ENCODE measurements at regions not wholly inside any gene's neighbourhood (a gene's known extent, or its start where the extent isn't known, plus 50 kb on each side); places are given as distances from the start of the nearest gene placed in this dataset.
"Not testable (repeated sequence)": the region's sequence is repeated elsewhere in the genome, so short reads cannot be mapped to it uniquely, and the experiment has no call there.

DNA sequence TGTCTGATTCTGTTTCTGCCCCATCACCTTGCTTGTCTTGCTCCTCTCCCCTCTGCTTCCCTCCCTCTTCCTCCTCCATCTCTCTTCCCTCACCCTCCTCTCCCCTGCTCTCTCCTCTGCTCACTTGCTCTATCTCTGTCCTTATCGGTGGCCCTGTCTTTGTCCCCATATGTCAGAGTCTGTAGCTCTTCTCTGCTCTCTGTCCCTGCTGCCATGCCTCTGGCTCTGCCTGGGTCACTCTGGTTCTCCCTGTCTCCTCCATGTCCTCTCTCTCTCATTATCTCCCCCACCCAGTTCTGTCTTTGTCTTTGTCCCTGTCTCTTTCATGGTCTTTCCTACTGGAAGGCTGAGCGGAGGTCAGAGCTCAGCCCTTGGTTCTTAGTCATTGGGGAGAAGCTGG, 169.1 kb upstream of the NLRP1 start:
- DNase-seq, result no peak

GRCh38 chr17:5757314-5757907, 173.1 kb upstream of the NLRP1 start:
- DNase-seq, result no peak

- no peak for DNase-seq
These were observed 174.3 kb upstream of the NLRP1 start for GRCh38 chr17:5758651-5759050.

GRCh38 chr17:5759501-5759925, 175.2 kb upstream of the NLRP1 start:
- DNase-seq, result no peak

- DNase-seq, result no peak
These were observed 177.9 kb upstream of the NLRP1 start for GRCh38 chr17:5762191-5762590.

DNA sequence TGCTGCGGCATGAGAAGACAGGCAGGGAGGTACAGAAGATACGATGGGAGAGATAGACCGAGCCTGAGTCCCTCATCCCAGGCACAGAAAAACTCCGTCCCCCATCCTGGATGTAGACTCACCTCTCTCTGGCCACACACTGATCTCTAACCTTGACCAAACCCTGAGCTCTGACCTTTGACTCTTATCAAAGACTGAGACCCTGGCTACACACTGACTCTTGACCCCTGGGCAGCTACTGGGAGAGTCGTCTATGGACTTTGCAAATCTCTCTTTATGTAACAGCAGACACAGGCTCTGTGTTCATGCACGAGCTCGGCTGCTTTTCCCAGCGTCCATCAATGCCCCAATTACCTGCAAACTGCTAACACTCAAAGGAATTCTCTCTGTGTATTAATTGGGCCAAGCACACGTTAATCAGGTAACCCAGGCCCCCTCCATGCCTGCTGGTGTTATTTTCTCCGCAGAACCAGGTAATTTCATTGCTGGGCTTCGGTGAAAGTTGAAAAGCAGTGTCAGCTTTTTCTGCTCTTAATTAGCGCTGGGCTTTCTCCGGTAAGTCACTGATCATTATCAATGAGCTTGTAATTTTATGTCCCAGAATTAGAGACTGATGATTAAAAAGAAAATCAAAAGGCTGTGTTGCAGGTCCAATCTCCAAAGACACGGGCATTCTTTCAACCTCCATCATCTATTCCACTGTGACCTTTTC, 179.4 kb upstream of the NLRP1 start:
- DNase-seq, result no peak

- no peak for DNase-seq
These were observed 185.5 kb upstream of the NLRP1 start for GRCh38 chr17:5769593-5770354.

DNA sequence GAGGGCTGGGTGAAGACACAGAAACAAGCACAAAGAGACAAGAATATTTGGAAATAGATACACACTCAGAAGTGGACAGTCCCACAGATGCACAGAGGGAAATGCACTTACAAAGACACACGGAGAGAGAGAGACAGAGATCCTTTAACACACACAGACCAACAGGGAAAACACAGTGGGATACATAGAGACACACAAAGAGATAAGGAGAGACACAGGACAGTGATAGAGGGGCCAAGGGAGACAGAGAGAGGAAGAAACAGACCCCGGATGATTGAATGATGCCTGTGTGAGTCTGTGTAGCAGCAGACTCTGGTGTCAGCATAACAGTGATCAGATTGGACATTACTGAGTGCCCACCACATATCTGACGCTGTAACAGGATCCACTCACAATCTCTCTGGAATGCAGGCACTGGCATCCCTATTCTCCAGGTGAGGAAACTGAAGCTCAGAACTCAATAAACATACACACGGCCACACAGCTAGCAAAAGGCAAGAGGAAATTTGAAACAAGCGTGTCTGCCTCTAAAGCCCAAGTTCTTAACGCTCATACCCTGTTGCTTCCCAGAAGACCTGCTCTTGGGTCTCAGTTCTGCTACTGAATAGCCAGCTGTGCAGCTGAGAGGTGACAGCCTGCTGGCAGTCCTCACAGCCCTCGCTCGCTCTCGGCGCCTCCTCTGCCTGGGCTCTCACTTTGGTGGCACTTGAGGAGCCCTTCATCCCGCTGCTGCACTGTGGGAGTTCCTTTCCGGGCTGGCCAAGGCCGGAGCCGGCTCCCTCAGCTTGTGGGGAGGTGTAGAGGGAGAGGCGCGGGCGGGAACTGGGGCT, 186.3 kb upstream of the NLRP1 start:
- no peak for DNase-seq

DNA sequence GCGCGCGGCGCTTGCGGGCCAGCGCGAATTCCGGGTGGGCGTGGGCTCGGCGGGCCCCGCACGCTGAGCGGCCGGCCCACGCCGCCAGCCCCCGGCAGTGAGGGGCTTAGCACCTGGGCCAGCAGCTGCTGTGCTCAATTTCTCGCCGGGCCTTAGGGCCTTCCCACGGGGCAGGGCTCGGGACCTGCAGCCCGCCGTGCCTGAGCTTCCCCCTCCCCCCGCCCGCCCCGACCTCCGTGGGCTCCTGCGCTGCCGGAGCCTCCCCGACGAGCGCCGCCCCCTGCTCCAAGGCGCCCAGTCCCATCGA, 186.9 kb upstream of the NLRP1 start:
- DNase-seq, result not testable (repeated sequence)

- not testable (repeated sequence) for DNase-seq
These were observed 187.7 kb upstream of the NLRP1 start for GRCh38 chr17:5772017-5772416.

GRCh38 chr17:5772720-5773119, 188.4 kb upstream of the NLRP1 start:
- no peak for DNase-seq

DNA sequence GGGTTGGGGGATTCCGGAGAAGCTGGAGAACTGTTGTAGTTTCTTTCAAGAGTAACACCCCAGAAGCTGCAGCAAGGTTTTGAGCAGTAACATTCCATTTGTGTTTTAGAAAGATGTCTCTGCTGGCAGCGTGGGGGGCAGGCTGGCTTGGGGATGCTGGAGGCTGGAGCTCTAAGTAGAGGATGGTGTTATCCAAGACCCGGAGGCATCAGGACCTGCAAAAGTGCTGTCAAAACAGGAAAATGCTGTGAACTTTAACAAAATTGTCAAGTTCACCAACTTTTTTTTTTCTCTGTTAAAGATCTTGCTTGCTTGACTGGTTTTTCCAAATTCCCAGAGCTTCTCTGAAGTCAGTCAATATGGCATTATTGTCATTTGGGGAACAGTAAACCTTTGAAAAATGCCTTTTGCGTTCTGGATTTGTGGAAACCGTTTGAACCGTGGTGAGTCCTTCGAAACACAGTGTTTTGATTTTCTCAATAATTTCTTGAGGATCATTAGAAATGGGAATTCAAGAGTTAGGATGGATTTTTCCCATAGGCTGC, 189.6 kb upstream of the NLRP1 start:
- no peak for DNase-seq

DNA sequence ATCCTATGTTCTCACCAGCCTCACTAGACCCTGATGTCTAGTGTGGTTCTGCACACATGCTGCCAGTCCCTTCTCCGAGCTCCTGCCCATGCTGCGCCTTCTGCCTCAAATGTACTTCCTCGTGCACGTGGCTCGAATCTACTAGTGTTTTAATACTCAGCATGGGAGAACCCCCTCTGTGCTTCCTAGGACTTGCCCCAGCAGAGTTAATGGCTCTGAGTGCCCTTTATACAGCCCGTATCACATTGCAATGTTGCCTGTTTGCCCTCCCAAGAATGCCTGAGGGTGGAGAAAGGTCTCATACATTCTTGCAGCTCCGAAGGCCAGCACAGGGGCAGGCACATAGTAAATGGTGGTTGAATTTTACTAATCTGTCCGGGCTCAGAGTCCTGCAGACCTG, 190.8 kb upstream of the NLRP1 start:
- DNase-seq, result no peak

GRCh38 chr17:5780476-5780875, 196.2 kb upstream of the NLRP1 start:
- DNase-seq, result no peak

DNA sequence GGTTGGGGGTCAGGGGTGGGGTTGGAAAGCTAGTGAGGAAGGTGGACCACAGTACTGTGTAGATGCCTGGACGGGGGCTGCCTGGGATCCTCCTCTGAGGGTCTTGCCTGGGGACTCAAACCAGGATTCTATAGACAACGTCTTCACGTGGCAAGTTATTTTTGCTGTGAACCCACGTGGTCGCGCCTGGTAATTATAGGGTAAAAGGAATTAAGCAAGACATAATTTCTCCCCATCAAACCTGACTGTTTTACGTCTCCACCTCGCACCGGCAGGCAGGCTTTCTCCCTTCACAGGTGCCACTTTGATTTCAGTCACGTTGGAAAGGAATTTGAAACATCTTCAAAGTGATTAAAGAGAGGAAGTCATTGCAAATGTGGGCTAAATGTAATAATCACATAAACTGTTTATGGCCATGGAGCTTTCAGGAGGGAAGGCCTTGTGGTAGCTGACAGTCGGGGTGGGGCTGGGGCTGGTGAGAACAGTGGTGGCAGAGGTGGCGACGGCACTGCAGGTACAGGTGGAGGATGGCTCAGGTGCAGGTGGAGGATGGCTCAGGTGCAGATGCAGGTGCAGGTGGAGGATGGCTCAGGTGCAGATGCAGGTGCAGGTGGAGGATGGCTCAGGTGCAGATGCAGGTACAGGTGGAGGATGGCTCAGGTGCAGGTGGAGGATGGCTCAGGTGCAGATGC, 197.1 kb upstream of the NLRP1 start:
- no peak for DNase-seq

DNA sequence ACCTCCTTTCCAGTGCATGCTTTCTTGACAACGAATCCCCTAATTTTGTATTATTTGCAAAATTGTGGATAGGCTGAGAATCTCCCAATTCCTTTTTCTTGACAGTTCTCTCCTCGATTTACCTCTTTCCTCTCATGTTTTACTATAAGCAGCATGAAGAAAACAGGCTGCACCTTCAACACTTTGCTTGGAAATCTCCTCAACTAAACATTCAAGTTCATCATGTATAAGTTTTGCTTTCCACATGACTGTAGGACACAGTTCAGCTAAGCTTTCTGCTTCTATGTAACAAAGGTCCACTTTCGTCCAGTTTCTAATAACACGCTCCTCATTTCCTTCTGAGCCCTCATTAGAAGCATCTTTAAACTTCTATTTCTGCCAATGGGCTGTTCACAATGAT, 199.0 kb upstream of the NLRP1 start:
- no peak for DNase-seq

DNA sequence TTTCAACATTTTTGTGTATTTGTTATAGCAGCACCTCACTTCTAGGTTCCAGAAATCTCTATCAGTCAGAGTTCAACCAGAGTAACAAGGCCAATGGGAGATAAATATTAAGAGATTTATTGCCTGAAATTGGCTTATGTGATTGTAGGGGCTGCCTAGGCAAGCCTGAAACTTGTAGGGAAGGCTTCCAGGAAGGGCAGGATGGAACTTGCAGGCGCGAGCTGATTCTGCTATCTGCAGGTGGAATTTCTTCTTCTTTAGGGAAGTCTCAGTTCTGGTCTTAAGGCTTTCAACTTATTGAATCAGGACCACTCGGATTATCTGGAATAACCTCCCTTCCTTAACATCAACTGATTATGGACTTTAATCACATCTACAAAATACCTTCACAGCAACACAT, 199.5 kb upstream of the NLRP1 start:
- DNase-seq, result no peak

- DNase-seq, result no peak
These were observed 200.5 kb upstream of the NLRP1 start for GRCh38 chr17:5784791-5785190.

DNA sequence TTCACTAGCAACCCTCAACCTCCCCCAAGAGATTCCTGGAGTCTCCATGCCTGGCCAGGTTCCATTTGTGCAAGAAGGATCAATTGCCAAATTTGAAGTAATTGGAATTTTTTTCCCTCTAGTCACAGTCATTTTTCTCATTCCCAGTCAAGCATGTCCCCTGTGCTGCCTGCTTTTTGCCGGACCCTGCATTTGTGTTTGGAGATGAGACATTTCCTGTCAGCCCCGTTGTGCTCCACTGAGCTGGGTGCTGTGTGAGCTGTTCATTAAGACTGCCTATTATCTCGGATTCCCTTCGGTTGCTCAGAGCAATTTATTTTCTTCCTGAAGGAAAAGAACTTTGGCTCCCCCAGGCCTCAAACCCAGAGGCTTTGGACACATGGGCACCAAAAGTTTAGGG, 201.0 kb upstream of the NLRP1 start:
- no peak for DNase-seq

GRCh38 chr17:5785867-5786509, 201.7 kb upstream of the NLRP1 start:
- DNase-seq, result no peak

GRCh38 chr17:5786510-5786875, 202.2 kb upstream of the NLRP1 start:
- no peak for DNase-seq

DNA sequence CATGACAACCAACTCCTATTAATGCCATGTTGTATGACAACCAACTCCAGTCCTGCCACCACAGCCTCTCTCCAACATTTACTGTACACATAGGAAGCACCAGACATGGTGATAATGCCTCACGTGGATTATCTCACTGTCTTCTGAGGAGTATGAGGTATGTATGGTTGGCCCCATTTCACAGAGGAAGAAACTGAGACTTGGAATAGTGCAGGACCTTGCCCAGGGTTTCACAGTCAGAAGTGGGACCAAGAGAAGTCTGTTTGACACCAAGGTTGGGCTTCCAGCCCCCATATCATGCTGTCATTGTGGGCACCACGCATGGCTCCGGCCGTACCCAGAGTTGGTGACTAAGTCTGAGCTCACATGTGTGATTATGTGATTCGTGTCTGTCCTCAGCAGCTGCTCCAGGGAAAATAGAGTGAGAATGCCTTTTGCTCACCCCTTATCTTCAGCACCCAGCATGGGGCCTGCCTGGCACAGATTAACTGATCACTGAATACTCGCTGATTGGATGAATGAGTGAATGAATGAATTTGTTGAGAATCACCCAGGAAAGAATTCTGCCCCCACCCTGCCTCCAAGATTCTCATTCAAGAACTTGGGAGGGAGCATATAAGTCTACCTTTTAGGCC, 204.1 kb upstream of the NLRP1 start:
- DNase-seq, result peak; percentile 19
